HG02763 (cell line): ENCODE measurements at regions not wholly inside any gene's neighbourhood (a gene's known extent, or its start where the extent isn't known, plus 50 kb on each side); places are given as distances from the start of the nearest gene placed in this dataset.
A peak's percentile ranks its signal among the peaks of the same experiment; 100 is the strongest.
"Not testable (repeated sequence)": the region's sequence is repeated elsewhere in the genome, so short reads cannot be mapped to it uniquely, and the experiment has no call there.

ENCODE experiments used
- ATAC-seq: cut with Tn5 transposase; IDR thresholded peaks from one replicate; pipeline ENCODE4 v1.9.1; 2021; ENCODE audit warnings: mild to moderate bottlenecking, moderate library complexity; ENCODE audit not compliant: unreplicated experiment

DNA sequence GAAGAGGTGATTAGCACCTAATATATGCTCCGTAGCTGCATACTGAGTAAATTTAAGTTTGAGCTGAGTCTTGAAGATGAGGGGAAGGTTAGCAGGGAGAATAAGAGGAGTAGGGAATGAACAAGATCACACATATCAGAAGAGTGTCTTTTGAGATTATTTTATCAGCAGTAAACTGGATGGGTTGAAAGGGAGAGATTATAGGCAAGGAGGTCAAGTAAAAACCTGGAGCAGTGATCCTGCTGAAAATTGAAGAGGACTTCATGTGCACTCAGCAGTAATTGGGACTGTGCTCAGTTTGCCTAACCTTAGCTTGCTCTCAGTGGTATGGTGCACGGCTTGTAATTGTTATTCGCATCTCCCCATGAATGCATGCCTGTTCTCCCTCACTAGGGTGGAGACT, 79.5 kb upstream of the PICALM start:
- ATAC-seq = no peak

DNA sequence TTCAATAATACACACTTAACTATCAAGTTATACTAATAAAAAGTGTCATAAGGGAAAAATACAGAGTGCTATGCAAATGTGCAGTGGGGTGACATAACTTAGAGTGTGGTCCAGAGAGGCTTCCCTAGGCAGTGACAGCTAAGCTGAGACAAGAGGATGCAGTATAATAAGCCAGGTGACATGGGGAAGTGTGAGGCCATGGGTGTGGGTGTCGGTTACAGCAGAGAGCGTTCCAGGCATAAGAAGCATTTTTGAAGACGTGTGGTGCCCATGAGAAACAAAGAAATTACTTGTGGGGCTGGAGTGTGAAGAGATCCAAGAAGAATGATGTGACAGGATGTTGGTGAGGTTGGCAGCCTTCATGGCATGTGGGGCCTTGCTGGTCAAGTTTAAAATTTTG, 78.1 kb upstream of the PICALM start:
- ATAC-seq = no peak

GRCh38 chr11:86145439-86146156, 76.7 kb upstream of the PICALM start:
- no peak for ATAC-seq

- no peak for ATAC-seq
Observed at GRCh38 chr11:86144846-86145245, 76.0 kb upstream of the PICALM start.

- ATAC-seq = not testable (repeated sequence)
Observed at GRCh38 chr11:86144087-86144486, 75.2 kb upstream of the PICALM start.

GRCh38 chr11:86143087-86144030, 74.5 kb upstream of the PICALM start:
- no peak for ATAC-seq

- ATAC-seq = no peak
Observed at GRCh38 chr11:86142170-86142569, 73.3 kb upstream of the PICALM start.

- ATAC-seq = no peak
Observed at GRCh38 chr11:86141727-86142126, 72.8 kb upstream of the PICALM start.

DNA sequence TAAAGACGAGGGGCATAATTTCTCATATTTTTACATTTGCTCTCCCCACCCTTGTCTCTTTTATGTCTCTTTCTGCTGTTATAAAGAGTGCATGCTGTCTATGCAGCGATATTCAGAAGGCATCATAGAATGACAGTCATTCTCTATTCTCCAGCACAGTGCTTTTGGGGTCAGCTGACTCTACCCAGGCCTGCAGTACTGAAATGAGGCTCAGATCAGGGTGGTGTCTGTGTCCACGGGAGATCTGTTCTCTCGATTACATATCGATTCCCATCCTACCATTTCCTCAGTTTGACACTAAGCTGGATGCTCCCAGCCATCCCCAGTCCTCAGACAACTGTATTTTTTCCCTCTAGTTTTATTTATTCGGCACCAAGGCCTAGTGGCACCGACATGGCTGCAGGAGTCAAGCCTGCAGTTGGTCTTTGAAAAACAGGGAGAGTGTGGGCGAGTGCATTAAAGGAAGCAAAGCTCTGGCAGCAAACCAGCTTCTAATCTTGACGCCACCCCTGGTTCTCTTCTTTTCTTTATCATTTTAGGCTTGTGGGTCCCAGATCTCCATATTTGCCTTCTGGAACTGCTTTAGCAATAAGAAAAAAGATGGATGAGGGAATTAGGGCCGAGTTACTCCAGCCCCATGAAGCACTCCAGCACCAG, 71.6 kb upstream of the PICALM start:
- ATAC-seq = no peak

DNA sequence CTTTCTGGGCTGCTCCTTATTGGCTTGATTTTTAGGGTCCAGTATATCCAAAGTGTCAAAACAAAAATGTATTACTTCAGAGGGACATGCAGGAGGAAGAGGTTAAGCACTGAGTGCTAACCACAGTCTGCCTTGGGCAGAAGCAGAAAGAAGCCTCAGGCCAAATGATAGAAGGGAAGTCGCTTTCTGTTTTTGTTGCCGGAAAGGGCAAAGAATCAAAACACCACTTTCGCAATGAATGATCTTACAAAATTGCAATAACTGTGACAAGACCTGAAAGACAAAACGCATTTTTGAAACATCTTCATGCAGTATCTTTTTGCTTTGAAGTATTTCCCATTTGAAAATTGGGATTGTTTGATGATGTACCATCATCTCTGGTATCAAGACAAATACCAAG, 70.1 kb upstream of the PICALM start:
- ATAC-seq = peak; percentile 67

- ATAC-seq = no peak
Observed at GRCh38 chr11:86136538-86136937, 67.7 kb upstream of the PICALM start.

DNA sequence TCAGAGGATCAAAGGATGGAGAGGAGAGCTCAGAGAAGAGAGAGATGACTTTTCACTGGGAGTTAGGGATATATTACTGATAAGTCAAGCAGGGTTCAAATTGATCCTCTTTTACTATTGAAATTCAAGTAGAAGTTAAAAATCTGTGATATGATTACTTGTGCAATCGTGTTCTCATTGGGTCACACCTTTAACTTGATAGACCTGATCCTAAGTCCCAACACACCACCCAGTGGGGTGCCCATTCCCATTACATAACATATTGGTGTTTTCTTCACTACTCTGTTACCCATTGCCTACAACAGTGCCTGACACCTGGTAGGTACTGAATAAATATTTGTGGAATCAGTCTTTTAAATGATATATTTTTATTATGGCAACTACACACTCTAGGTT, 66.4 kb upstream of the PICALM start:
- ATAC-seq = no peak

DNA sequence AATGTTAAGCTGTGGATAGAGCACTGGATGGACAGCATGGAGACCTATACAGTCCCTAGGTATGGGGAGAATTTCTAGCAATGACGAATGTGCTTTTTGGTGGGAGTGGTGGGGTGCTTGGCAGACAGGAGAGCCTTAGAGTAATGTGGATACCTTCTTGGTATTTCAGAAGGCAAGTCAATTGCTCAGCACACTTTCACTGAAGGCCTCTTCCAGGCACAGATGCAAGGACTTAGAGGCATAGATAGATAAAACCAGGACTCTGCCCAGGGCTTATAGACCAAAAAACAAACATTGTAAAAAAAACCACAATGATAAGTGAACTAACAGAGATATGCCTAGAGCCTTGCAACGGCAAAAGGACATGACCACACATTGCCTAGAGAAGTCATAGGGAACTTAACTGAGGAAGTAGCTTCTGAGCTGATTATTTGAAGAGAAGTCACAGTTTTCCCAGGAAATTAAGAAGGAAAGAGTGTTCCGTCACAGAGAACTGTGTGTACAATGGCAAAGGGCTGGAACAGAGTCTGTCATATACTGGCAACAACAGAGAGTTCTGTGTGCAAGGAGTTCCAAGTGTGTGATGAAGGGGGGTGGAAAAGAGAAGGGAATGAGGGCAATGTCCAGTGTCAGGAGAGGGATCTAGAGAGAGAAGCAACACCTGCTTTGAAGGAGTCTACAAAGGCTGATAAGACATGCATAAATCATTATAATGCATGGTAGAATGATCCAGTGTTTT, 65.9 kb upstream of the PICALM start:
- ATAC-seq = no peak

DNA sequence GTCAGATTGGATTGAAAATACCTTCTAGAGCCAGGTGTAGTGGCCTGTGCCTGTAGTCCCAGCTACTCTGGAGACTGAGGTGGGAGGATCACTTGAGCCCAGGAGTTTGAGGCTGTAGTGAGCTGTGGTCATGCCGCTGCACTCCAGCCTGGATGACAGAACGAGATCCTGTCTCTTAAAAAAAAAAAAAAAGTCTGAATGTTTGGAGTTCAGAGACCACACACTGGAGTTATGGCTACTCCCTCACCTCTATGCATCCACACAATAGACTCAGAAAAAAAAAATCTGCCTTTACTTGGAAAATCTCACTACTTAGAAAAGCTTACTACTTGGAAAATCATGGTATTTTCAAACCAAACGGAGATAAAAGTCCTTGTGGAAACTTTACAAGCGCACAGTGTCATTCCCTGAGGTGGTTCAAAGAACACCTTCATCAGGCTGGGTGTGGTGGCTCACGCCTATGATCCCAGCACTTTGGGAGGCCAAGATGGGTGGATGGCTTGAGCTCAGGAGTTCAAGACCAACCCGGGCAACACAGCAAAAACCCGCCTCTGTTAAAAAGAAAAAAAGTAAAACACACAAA, 63.9 kb upstream of the PICALM start:
- no peak for ATAC-seq

- ATAC-seq = no peak
Observed at GRCh38 chr11:86129740-86130540, 61.1 kb upstream of the PICALM start.

DNA sequence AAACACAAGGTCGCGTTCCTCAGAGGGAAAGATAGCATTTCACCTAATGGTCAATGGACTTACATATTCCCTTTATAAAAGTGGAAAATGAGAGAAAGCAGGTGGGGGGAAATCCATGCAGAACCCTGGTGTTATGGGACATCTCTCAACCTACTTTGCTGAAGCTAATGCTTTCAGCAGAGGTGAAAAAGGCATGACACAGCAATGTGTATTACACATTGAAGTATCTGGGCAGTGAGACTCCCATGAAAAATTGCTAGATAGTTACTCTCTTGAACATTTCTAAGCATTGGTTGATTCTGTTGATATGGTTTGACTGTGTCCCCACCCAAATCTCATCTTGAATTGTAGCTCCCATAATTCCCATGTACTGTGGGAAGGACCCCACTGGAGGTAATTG, 60.0 kb upstream of the PICALM start:
- ATAC-seq = no peak

DNA sequence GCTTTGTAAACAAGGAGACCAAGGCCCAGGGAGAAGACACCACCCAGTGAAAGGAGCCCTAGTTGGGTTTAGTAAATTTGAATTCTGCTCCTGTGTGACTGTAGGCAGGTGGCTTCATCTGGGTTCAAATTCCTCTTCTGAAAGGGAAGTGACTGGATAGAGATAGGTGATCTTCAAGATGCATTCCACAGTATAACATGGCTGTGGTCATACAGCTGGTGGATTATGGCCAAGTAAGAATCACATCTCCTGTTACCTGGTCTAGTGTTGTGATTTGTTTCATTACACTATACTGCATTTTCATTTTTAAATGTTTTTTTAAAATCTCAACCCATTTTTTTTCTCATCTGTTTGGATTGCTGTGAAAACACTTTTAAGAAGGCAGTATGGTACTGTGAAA, 58.0 kb upstream of the PICALM start:
- no peak for ATAC-seq

GRCh38 chr11:86124251-86125233, 55.7 kb upstream of the PICALM start:
- ATAC-seq = peak; percentile 50

- ATAC-seq = no peak
Observed at GRCh38 chr11:86122773-86123172, 53.9 kb upstream of the PICALM start.
